Transverse colon (tissue), 4 donors: ENCODE measurements at regions not wholly inside any gene's neighbourhood (a gene's known extent, or its start where the extent isn't known, plus 50 kb on each side); places are given as distances from the start of the nearest gene placed in this dataset.

Source experiments
- DNase-seq: peaks from one replicate; pipeline ENCODE4 v3.0.0-alpha.2; 2019
- H3K27ac ChIP-seq, 4 donors: fragments of 200-600 bp; sonication (generic); 2 replicates each; pipeline ENCODE4 v1.5.1; 2016 to 2018; ENCODE audit warnings: inconsistent platforms in 4 of 4
- H3K27me3 ChIP-seq: fragments of 200-600 bp; sonication (generic); 2 replicates; pipeline ENCODE4 v1.5.1; 2017; ENCODE audit warnings: inconsistent platforms
- H3K36me3 ChIP-seq, 4 donors: fragments of 200-600 bp; sonication (generic); 2 replicates each; pipeline ENCODE4 v1.5.1; 2017 to 2019; ENCODE audit warnings: inconsistent platforms in 4 of 4
- H3K4me1 ChIP-seq, 4 donors: fragments of 200-600 bp; sonication (generic); 2 replicates each; pipeline ENCODE4 v1.5.1; 2017 to 2020; ENCODE audit warnings: inconsistent platforms in 4 of 4
- H3K4me3 ChIP-seq, 4 donors: fragments of 200-600 bp; sonication (generic); 1 replicate in 1 of 4; 2 replicates in 3 of 4; pipeline versions ENCODE4 v1.5.1 to v1.6.1; 2017 to 2019; ENCODE audit warnings: inconsistent platforms in 4 of 4
- H3K9me3 ChIP-seq, 2 donors: fragments of 200-600 bp; sonication (generic); 2 replicates each; pipeline ENCODE4 v1.5.1; 2017 to 2019; ENCODE audit warnings: inconsistent platforms in 2 of 2
- EP300 ChIP-seq: sonication (generic); formaldehyde crosslinking; IDR thresholded peaks from one replicate; pipeline ENCODE4 v1.6.1; 2017; ENCODE audit warnings: antibody characterized with exemption, low read depth
- POLR2A ChIP-seq: fragments of 450-650 bp; IDR thresholded peaks from one replicate; pipeline ENCODE4 v1.6.1; 2016; ENCODE audit warnings: antibody characterized with exemption, mild to moderate bottlenecking, moderate library complexity
- POLR2AphosphoS5 ChIP-seq, 3 donors: sonication (generic); formaldehyde crosslinking; IDR thresholded peaks; one replicate each; pipeline ENCODE4 v1.6.1; 2016; ENCODE audit warnings: antibody characterized with exemption in 3 of 3
- WGBS, 2 donors: methylation state at CpG; one replicate each; pipeline ENCODE4 v1.1.5; 2018; ENCODE audit warnings: low coverage in 1 of 2; 5-methylcytosine and 5-hydroxymethylcytosine counted together
- in situ Hi-C, 4 donors: fragments of 200-750 bp; cut with MboI; loops; one replicate each; pipeline versions ENCODE4 v1.15.0 to v1.15.1; 2017; ENCODE audit warnings: low sequenced_read_pairs in 3 of 4, low pct_ligation_motif_present in 1 of 4, low pct_unique_long_range_greater_than_20kb in 1 of 4
- intact Hi-C: fragments of 100-400 bp; cut with DNase I; formaldehyde crosslinking; loops from one replicate; pipeline ENCODE4 v1.15.1; 2023; ENCODE audit warnings: low total_unique reads
- TF ChIP-seq, protein P1 (sequence below), 5 experiments: fragments of 200-600 bp in 3 of 5; fragments of 450-650 bp in 2 of 5; sonication (generic) in 3 of 5; IDR thresholded peaks; 1 replicate in 2 of 5; 2 replicates in 3 of 5; pipeline ENCODE4 v1.5.1; 2016 to 2017; ENCODE audit warnings: antibody characterized with exemption in 5 of 5, inconsistent platforms in 3 of 5, mild to moderate bottlenecking in 2 of 5, moderate library complexity in 1 of 5

DNA sequence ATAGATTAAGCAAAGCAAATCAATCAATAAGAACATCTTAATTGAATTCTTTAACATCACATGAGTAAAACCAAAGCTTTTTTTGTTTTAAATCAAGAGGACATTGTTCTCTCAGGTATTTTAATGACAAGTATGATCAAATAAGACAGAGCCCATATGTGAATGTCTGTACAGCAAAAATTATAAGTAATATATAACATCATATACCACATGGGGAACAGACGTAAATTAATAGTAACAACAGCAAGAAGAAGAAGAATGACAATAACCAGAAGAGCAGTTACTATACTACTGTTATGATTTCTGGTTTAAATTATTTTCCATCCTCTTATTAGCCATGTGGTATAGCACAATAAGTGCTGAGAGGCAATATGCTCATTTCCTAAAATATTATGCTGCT, 335.5 kb downstream of the ADAMTS20 start:
- no peaks in the 10 kb centered on the region for H3K4me1 ChIP-seq
- H3K4me3 ChIP-seq: no peak overlapping the region
- DNase-seq: no peak
- no peak for TF ChIP-seq POLR2AphosphoS5 (IDR thresholded peaks at IDR 0.05)
- no peak for TF ChIP-seq EP300
- TF ChIP-seq, protein P1, sequence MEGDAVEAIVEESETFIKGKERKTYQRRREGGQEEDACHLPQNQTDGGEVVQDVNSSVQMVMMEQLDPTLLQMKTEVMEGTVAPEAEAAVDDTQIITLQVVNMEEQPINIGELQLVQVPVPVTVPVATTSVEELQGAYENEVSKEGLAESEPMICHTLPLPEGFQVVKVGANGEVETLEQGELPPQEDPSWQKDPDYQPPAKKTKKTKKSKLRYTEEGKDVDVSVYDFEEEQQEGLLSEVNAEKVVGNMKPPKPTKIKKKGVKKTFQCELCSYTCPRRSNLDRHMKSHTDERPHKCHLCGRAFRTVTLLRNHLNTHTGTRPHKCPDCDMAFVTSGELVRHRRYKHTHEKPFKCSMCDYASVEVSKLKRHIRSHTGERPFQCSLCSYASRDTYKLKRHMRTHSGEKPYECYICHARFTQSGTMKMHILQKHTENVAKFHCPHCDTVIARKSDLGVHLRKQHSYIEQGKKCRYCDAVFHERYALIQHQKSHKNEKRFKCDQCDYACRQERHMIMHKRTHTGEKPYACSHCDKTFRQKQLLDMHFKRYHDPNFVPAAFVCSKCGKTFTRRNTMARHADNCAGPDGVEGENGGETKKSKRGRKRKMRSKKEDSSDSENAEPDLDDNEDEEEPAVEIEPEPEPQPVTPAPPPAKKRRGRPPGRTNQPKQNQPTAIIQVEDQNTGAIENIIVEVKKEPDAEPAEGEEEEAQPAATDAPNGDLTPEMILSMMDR (IDR thresholded peaks at IDR 0.05): no peak
- no peak for TF ChIP-seq POLR2A
- intact Hi-C loops (no loop called here), in situ Hi-C loops (no loop called here)
- no peaks in the 10 kb centered on the region for H3K27me3 ChIP-seq
- no peaks in the 10 kb centered on the region for H3K36me3 ChIP-seq
- no peaks in the 10 kb centered on the region for H3K9me3 ChIP-seq
- 65 to 79% methylated on average over 1 of the region's 1 CpG for WGBS, 2 donors
- no peak overlapping the region for H3K27ac ChIP-seq

DNA sequence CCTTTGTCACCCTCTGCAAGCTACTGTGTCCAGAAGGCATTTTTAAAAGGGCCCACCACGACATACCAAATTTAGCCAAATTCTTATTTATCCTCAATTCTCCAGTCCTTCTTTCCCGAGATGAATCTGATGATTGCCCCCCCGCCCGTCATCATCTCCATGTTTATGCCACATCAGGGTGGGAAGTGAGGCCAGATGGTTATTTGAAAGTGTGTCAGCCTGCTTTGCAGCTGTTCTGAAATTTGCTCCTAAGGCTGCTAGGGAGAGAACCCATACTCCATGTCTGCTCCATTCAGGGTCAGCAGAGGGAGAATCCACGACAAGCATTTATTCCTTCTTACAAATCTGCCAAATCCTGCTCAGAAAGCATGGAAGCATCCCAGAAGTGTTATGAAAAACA, 337.8 kb downstream of the ADAMTS20 start:
- intact Hi-C loops: no loop called here
- no peak for DNase-seq
- TF ChIP-seq POLR2A: no peak
- TF ChIP-seq EP300: no peak
- TF ChIP-seq, protein P1 (IDR thresholded peaks at IDR 0.05): no peak
- Histone ChIP-seq H3K27ac (no peak overlapping the region), H3K4me1 (no peaks in the 10 kb centered on the region), H3K4me3 (no peak overlapping the region), H3K9me3 (no peaks in the 10 kb centered on the region), H3K36me3 (no peaks in the 10 kb centered on the region), H3K27me3 (no peaks in the 10 kb centered on the region)
- in situ Hi-C loops: no loop called here
- 69 to 78% methylated on average over 2 to 5 of the region's 5 CpGs for WGBS, 2 donors

DNA sequence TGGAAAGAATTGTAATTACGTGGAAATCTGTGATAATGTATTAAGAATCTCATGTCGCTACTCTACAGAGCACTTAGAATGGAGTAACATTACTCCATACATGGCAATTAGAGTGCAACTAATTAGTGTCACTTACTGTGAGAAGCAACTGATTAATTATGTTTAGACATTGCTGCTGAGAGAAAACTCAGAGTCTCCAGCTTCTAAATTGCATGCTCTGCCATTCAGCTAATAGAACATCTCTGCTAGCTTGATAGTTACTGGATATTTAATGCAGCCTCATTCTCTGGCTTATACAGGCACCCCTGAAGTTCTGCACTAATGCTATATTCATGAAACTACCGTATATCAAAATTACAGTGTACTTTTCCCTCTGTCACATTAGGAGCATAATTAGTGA, 338.4 kb downstream of the ADAMTS20 start:
- TF ChIP-seq EP300 (no peak), POLR2AphosphoS5 (IDR thresholded peaks at IDR 0.05) (no peak), POLR2A (no peak)
- TF ChIP-seq, protein P1 (IDR thresholded peaks at IDR 0.05): no peak
- intact Hi-C loops: no loop called here

DNA sequence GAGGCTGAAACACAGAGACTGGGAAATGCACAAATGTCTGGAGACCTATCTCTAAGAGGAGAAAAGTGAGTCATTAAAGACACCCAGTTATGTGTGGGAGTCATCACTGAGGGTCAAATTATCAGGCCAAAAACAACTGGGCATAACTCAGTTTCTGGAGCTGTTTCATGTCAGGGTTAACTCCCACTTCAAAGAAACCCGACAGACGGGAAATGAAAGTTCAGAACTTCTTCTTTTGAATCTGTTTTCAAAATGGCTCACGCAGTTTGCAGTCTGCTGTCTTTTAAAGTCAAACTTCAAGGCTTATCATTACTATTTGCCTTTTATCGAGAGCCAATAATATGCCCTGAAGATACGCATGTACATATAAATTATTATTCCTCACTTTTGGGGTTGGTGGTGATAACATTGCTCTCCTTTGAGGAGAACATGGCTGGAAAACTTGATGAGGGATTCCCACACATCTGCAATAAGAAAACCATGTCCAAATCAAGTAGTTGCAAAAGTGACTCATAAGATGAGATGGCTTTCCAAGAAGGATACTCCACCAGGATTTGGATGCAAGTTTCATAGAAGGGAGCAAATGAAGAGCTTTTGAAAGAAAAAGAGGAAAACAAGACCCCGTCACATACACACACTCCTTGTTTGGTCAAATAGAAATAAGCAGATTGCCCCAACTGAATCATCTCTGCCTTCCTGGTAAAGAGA, 341.4 kb downstream of the ADAMTS20 start:
- 58 to 65% methylated on average over 6 of the region's 6 CpGs for WGBS, 2 donors
- no peak overlapping the region for H3K4me3 ChIP-seq
- in situ Hi-C loops: no loop called here

More for the DNA sequence above, 338.4 kb downstream of the ADAMTS20 start:
- Histone ChIP-seq H3K27ac (no peak overlapping the region), H3K27me3 (no peaks in the 10 kb centered on the region), H3K4me3 (no peak overlapping the region), H3K9me3 (no peaks in the 10 kb centered on the region), H3K4me1 (no peaks in the 10 kb centered on the region), H3K36me3 (no peaks in the 10 kb centered on the region)
- DNase-seq: no peak
- in situ Hi-C loops: no loop called here
- 60 to 87% methylated on average over 1 to 3 of the region's 3 CpGs for WGBS, 2 donors

More for the DNA sequence above, 341.4 kb downstream of the ADAMTS20 start:
- no peak overlapping the region for H3K27ac ChIP-seq
- no peaks in the 10 kb centered on the region for H3K4me1 ChIP-seq
- no peaks in the 10 kb centered on the region for H3K9me3 ChIP-seq
- no peaks in the 10 kb centered on the region for H3K36me3 ChIP-seq
- no peak for TF ChIP-seq POLR2AphosphoS5 (IDR thresholded peaks at IDR 0.05)
- TF ChIP-seq EP300: no peak
- TF ChIP-seq POLR2A: no peak
- TF ChIP-seq, protein P1 (IDR thresholded peaks at IDR 0.05): no peak
- no peak for DNase-seq
- H3K27me3 ChIP-seq: no peaks in the 10 kb centered on the region
- intact Hi-C loops: no loop called here
